ENCODE measurements at regions not wholly inside any gene's neighbourhood (a gene's known extent, or its start where the extent isn't known, plus 50 kb on each side); places are given as distances from the start of the nearest gene placed in this dataset.

DNA sequence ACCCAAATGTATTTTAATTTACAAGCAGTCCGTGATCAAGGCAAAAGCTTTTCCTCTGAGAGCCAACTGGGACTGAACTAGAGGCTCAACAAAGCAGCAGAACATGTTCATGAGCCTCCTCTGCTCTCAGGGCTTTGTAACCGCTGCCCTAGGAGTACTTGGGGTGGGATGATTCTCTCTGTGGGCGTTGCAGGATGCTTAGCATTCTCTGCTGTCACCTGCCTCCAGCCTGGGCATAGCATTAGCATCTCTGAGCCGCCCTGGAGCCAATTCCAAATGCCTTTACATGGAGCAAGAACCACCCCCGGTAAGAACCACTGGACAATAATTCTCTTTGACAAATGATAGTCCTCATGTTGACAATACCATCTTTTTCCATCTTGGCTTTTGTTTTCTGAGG lies 237.6 kb upstream of the CDH4 start:
- DNase-seq (ENCODE audit: low spot score), result no peak

- no peak for DNase-seq (ENCODE audit: low spot score)
These were observed 236.5 kb upstream of the CDH4 start for GRCh38 chr20:61015602-61016001.

- DNase-seq (ENCODE audit: low spot score), result no peak
These were observed 232.7 kb upstream of the CDH4 start for GRCh38 chr20:61019322-61019721.

- no peak for DNase-seq (ENCODE audit: low spot score)
These were observed 228.4 kb upstream of the CDH4 start for GRCh38 chr20:61023612-61024011.

DNA sequence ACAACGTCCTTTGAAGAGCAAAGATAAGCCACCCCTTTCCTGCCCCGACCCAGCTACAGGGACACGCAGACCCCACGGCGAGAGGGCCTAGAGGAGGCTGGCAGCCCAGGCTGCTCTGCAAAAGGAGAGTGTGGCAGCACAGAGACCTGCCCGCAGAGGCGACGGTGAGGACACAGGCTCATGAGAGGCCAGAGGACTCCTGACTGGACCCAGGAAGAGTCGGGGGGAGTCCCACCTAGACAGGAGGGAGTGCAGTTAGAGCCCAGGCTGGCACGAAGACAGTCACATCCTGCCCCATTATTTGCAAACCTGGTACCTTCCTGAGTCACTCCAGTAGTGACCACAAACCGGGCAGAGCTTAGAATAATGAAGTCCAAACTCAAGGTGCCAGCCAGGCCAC lies 227.7 kb upstream of the CDH4 start:
- no peak for DNase-seq (ENCODE audit: low spot score)

DNA sequence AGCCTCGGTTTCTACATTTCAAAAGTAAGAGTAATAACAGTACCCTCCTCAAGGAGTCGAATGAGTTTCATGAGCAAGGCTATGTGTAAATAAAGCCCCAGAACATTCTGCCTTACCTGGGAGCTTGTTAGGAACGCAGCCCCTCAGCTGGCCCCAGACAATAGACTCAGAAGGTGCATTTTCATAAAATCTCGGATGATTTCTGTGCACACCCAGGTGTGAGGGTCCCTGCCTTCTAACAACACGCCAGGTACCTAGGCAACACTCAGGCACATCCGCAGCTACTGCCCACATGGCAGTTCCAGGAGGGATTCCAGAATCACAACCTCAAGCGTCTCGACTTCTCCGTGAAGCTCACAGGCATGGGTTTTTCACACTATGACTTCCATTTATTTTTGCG lies 226.5 kb upstream of the CDH4 start:
- no peak for DNase-seq (ENCODE audit: low spot score)

DNA sequence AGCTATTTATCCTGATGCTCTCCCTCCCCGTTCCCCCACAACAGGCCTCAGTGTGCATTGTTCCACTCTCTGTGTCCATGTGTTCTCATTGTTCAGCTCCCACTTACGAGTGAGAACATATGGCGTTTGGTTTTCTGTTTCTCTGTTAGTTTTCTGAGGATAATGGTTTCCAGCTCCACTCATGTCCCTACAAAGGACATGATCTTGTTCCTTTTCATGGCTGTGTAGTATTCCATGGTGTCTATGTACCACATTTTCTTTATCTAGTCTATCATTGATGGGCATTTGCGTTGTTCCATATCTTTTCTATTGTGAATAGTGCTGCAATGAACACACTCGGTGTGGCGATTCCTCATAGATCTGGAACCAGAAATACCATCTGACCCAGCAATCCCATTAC lies 225.9 kb upstream of the CDH4 start:
- no peak for DNase-seq (ENCODE audit: low spot score)

DNA sequence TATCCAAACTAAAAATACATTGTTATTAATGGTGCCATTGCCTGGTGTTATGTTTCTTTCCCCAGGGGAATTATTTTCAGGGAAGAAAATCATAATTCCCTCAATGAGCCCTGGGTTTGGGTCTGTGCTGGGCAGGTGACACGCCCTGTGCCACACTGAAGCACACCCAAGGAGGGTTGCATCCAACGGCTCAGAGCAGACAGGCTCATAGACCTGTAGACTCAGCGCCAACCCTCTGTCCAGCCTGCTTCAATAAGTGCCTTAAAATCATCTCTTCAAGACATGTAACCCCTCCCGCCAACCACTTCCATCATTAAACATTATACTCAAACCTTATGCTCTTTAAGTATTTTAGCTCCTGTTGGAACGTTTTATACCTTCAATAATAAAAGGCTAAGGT lies 225.3 kb upstream of the CDH4 start:
- no peak for DNase-seq (ENCODE audit: low spot score)

DNA sequence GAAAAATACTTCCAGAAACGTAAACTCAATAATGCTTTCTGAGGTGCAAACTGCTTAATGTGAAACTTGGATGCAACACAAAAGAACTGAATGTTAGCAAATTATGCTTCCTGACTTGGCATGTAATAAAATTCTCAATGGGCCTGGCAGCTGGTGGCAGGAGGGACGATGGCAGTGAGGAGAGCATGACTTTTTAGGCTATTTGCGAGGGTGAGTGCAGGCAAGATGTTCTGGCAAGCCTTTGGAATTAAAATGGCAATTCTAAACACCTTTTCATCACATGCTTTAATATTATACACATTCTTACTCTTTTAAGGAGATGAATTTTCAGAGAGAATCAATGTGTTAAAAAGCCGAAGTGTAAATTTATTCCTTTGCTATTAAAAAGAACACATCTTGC lies 224.8 kb upstream of the CDH4 start:
- DNase-seq (ENCODE audit: low spot score), result no peak

GRCh38 chr20:61030130-61030529 lies 221.9 kb upstream of the CDH4 start:
- no peak for DNase-seq (ENCODE audit: low spot score)

DNA sequence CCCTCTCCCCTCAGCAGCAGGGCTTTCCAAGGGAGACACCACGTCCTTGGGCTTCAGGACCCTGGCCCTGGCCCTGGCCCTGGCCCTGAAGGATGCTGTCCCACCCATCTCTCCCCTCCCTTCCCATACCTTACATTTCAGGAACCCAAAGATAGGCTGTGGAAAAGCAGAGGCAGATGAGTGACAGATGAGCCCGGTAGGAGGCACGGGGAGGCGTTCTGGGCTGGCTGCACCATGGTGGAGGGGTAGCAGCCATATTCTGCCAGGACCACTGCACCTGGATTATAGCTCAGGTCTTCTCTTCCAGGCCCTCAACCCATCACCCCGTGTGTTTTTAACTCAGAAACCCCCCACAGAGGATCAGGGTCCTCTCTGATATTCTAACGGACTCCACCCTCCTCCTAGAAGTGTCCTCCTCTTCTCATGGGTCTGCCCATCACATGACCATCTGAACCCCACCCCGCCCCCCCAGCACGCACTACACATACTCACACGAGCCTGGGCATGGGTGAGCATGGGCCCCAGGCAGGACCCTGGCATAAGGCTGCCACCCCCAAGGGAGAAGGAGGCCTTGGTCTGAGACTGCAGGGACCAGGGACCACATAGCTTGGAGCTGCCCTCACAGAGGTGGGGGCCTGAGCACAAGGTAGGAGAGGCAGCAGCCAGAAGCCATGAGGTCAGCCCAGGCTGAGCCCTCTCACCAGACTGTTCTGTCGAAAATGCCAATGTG lies 220.8 kb upstream of the CDH4 start:
- DNase-seq (ENCODE audit: low spot score), result no peak

DNA sequence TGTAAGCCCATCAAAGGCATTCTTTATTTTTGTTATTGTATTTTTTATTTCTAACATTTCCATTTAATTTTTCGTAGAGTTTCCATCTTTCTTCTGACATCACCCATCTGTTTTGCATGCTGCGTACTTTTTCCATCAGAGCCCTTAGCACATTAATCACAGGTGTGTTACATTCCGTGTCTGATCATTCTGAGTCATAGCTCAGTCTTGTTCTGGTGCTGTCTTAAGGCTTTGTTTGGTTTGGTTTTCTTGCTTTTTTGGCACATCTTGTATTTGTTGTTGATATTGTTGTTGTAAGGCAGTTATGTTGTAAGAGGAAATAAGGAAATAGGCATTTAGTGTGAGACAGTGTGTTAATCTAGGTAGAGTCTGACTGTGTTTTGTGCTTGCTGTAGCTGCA lies 214.6 kb upstream of the CDH4 start:
- no peak for DNase-seq (ENCODE audit: low spot score)

- no peak for DNase-seq (ENCODE audit: low spot score)
These were observed 210.6 kb upstream of the CDH4 start for GRCh38 chr20:61041481-61041880.

- DNase-seq (ENCODE audit: low spot score), result no peak
These were observed 209.3 kb upstream of the CDH4 start for GRCh38 chr20:61042506-61043385.

DNA sequence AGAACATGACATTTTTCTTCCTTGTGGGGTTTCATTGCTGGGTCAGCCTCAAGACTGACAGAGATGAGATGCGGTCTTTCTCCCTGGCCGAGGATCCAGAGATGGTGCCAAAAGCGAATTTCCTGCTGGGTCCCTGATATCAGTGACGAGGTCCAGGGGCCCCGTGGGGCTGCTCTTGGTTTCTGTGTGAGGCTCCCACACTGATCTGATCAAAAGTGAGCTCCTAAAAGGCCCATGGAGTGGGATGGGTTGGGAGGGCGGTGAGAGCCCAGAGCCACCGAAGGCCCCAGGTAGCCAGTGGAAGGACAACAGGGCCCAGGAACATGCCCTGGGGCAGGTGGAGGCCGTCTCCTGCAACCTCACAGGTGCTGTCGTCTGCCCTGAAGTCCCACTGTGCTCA lies 208.4 kb upstream of the CDH4 start:
- no peak for DNase-seq (ENCODE audit: low spot score)

- DNase-seq (ENCODE audit: low spot score), result no peak
These were observed 207.6 kb upstream of the CDH4 start for GRCh38 chr20:61044499-61044898.

DNA sequence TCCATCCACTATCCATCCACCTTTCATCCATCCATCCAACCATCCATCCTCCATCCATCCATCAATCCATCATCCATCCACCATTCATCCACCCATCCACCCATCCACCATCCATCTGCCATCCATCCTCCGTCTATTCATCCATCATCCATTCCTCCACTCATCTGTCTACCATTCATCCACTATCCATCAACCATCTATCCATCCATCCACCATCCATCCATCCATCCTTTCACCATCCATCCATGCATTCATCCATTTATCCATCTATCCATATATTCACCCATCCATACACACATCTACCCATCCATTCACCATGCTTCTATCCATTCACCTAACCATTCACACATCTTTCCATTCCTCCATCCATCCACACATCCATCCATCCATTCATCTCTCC lies 207.0 kb upstream of the CDH4 start:
- no peak for DNase-seq (ENCODE audit: low spot score)

- no peak for DNase-seq (ENCODE audit: low spot score)
These were observed 206.0 kb upstream of the CDH4 start for GRCh38 chr20:61045876-61046585.

DNA sequence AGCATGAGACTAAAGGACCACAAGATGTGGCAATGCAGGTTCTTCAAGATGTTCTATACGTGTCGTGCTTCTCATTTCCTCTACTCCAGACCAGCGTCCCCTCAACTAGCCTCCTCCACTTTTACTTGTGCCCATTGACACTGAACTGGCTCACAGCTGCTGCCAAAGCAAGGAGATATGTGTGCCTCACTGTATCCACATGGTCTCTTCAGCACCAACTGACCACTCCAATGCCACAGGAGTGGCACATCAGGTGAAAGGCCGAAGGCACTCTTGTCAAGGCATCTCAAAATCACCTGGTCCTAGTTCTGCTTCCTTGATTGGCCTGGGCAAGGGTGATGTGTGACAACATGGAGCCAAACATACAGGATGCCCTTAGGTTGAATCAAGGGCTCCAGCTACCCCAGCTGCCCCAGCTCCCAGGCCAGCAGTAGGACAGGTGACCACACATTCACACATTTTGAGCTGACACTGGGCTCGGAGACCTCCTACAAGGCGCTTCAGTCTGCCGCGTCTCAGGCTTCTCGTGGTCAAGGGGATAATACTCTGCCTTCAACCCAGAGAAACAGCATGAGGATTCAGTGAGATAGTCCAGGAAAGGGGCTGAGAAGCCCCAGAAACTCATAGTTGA lies 205.2 kb upstream of the CDH4 start:
- DNase-seq (ENCODE audit: low spot score), result no peak

- DNase-seq (ENCODE audit: low spot score), result no peak
These were observed 204.5 kb upstream of the CDH4 start for GRCh38 chr20:61047515-61047914.

DNA sequence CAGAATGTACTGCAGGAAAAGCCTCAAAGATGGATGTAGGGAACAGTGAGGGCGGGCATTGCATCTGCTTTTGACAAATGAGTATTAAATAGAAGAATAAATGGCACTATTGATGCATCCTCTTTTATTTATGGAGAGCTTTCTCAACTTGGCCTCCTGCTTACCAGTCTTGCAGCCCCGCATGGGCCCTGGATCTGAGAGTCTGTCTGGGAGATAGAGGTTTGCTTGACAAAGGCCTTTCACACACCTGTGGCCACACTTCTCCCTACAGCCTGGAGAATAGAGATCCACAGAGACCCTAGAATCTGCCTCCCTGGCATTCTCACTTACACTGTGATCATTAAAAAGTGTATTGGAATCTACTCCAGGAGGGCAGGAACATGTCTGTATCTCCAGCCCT lies 203.8 kb upstream of the CDH4 start:
- no peak for DNase-seq (ENCODE audit: low spot score)

DNA sequence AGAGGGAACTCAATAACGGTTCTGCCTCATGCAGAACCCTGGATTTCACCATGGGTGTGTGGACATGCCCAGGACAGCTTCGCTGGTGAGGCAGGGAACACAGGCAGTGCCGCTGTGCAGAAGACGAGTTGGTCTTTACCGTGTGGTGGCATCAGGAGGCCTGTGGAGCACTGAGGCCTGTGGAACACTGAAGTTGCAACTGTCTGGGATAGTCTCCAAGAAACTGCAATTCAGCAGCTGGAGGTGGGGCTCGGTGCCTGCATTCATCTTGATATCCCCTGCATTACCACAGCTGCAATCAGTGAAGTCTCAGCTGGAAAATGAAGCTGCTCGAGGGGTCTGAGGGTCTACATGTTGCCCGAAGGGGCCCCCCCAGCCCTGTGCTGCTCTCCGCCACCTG lies 202.4 kb upstream of the CDH4 start:
- no peak for DNase-seq (ENCODE audit: low spot score)
